ENCODE measurements at regions not wholly inside any gene's neighbourhood (a gene's known extent, or its start where the extent isn't known, plus 50 kb on each side); places are given as distances from the start of the nearest gene placed in this dataset.
A peak's percentile ranks its signal among the peaks of the same experiment; 100 is the strongest.

DNA sequence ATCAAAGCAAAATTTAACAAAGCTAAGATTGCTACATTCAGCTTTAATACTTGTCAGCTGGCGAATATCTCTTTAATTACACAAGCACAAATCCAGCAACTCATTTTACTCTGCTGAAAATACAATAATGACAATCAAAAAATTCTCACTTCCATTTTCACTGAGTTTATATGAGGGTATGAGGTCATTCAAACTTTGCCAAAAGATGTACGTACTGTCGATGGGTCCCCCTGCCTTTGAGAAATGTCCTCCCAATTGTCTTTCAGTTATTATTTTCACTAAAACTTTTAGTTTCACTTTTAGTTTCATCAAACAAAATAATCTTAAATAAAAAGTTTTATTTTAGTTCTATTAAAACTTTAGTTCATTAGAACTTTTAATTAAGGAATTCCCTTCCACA lies 159.5 kb upstream of the WDR11 start:
- DNase-seq (ENCODE audit: insufficient read length, low spot score): peak; percentile 5
- no peak for TF ChIP-seq SPI1 (IDR thresholded peaks at IDR 0.05; ENCODE audit: low read depth, low read length)
- no peak for FAIRE-seq

DNA sequence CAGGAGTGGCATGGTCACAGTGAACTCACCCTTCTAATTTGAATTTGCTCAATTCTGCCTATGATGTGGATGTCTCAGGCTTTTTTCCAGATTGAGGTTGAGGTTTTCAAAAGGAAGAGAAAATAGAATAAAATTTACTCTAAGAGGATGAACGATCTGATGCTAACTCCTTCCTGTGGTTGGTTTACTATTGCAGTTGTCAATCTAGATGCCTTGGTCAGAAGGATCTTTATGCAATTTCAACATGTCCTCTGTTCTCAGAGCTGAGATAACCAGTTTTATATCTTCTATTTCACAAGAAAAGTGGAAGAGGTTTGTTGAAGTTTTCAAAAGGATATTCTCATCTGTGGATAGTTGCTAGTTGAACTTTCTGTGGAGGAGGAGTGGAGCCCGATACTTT lies 150.7 kb upstream of the WDR11 start:
- DNase-seq (ENCODE audit: insufficient read length, low spot score): no peak
- no peak for FAIRE-seq
- TF ChIP-seq SPI1 (IDR thresholded peaks at IDR 0.05; ENCODE audit: low read depth, low read length) (no peak), POLR2A (IDR thresholded peaks at IDR 0.05; ENCODE audit: low read depth, low read length) (no peak), TAF1 (IDR thresholded peaks at IDR 0.05; ENCODE audit: low read depth, low read length) (no peak), POLR2AphosphoS5 (IDR thresholded peaks at IDR 0.05; ENCODE audit: low read depth, low read length) (no peak), PAX5 (IDR thresholded peaks at IDR 0.05; ENCODE audit: insufficient read depth, low read length, severe bottlenecking) (no peak), POU2F2 (IDR thresholded peaks at IDR 0.05; ENCODE audit: low read depth, low read length) (no peak)

DNA sequence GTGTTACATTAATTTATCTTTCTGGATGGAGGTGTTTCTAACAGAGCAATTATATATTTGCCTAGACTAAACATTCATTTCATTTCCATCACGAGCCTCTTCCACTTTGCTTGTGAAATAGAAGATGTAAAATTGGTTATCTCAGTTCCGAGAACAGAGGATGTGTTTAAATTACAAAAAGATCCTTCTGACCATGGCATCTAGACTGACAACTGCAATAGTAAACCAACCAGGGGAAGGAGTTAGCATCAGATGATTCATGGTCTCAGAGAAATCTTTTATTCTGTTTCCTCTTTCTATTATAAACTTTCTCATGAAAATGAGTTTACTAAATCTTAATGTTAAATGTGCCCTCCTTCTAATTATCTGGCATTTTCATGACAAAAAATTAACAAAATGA lies 149.8 kb upstream of the WDR11 start:
- TF ChIP-seq SPI1 (IDR thresholded peaks at IDR 0.05; ENCODE audit: low read depth, low read length) (no peak), POU2F2 (IDR thresholded peaks at IDR 0.05; ENCODE audit: low read depth, low read length) (no peak), POLR2A (IDR thresholded peaks at IDR 0.05; ENCODE audit: low read depth, low read length) (no peak), POLR2AphosphoS5 (IDR thresholded peaks at IDR 0.05; ENCODE audit: low read depth, low read length) (no peak), PAX5 (IDR thresholded peaks at IDR 0.05; ENCODE audit: insufficient read depth, low read length, severe bottlenecking) (no peak), TAF1 (IDR thresholded peaks at IDR 0.05; ENCODE audit: low read depth, low read length) (no peak)
- FAIRE-seq (no peak), DNase-seq (ENCODE audit: insufficient read length, low spot score) (no peak)

DNA sequence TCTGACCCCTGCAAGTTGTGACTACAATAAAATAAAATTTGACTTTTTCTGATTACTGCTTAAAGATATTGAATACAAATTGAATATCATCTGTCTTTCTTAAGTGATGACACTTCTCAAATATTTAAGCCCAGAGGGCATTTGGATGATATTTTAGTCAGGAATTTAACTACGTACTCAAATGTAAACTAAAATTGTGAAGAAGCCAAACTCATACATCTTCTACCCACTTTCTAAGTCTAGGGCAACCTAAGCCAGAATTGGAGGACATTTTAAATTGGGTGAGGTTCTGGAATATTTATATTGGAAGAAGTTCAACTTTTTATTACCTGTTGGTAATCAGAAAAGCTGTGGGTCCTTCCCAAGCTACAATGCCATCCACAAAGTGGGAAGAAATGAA lies 149.1 kb upstream of the WDR11 start:
- DNase-seq (ENCODE audit: insufficient read length, low spot score) (no peak), FAIRE-seq (no peak)
- TF ChIP-seq POU2F2 (IDR thresholded peaks at IDR 0.05; ENCODE audit: low read depth, low read length): no peak
- no peak for TF ChIP-seq POLR2AphosphoS5 (IDR thresholded peaks at IDR 0.05; ENCODE audit: low read depth, low read length)
- TF ChIP-seq POLR2A (IDR thresholded peaks at IDR 0.05; ENCODE audit: low read depth, low read length): no peak
- TF ChIP-seq SPI1 (IDR thresholded peaks at IDR 0.05; ENCODE audit: low read depth, low read length): no peak
- no peak for TF ChIP-seq TAF1 (IDR thresholded peaks at IDR 0.05; ENCODE audit: low read depth, low read length)

DNA sequence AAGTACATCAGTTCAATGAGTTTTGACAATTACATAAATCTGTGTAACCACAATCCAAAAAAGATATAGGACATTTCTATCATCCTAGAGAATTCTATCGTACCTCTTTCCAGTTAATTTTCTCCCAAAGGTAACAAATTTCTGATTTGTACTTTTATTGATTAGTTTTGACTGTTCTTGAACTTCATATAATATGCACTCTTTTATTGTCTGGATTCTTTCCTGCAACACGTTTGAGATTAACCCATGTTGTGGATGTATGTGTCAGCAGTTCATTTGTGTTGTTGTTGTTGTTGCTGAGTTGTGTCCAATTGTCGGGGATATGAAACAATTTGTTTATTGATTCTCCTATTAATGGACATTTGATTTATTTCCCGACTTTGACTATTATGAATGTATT lies 145.9 kb upstream of the WDR11 start:
- no peak for DNase-seq (ENCODE audit: insufficient read length, low spot score)
- no peak for FAIRE-seq
- TF ChIP-seq POLR2AphosphoS5 (IDR thresholded peaks at IDR 0.05; ENCODE audit: low read depth, low read length): no peak
- no peak for TF ChIP-seq POLR2A (IDR thresholded peaks at IDR 0.05; ENCODE audit: low read depth, low read length)
- no peak for TF ChIP-seq POU2F2 (IDR thresholded peaks at IDR 0.05; ENCODE audit: low read depth, low read length)
- TF ChIP-seq SPI1 (IDR thresholded peaks at IDR 0.05; ENCODE audit: low read depth, low read length): no peak
- no peak for TF ChIP-seq PAX5 (IDR thresholded peaks at IDR 0.05; ENCODE audit: insufficient read depth, low read length, severe bottlenecking)
- no peak for TF ChIP-seq TAF1 (IDR thresholded peaks at IDR 0.05; ENCODE audit: low read depth, low read length)

DNA sequence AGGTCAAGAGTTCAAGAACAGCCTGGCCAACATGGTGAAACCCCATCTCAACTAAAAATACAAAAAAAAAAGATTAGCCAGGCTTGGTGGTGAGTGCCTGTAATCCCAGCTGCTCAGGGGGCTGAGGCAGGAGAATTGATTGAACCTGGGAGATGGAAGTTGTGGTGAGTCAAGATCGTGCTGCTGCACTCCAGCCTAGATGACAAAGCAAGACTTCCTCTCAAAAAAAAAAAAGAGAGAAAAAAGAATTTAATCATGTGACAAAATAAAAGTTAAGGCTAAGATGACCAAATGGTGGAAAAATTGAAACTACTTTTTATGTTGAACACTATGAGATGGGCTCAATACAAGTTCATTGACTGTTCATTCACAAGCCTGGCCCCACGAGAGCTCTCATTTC lies 141.1 kb upstream of the WDR11 start:
- FAIRE-seq: no peak
- no peak for DNase-seq (ENCODE audit: insufficient read length, low spot score)
- TF ChIP-seq TAF1 (IDR thresholded peaks at IDR 0.05; ENCODE audit: low read depth, low read length) (no peak), POU2F2 (IDR thresholded peaks at IDR 0.05; ENCODE audit: low read depth, low read length) (no peak), PAX5 (IDR thresholded peaks at IDR 0.05; ENCODE audit: insufficient read depth, low read length, severe bottlenecking) (no peak), SPI1 (IDR thresholded peaks at IDR 0.05; ENCODE audit: low read depth, low read length) (no peak), POLR2A (IDR thresholded peaks at IDR 0.05; ENCODE audit: low read depth, low read length) (no peak), POLR2AphosphoS5 (IDR thresholded peaks at IDR 0.05; ENCODE audit: low read depth, low read length) (no peak)

DNA sequence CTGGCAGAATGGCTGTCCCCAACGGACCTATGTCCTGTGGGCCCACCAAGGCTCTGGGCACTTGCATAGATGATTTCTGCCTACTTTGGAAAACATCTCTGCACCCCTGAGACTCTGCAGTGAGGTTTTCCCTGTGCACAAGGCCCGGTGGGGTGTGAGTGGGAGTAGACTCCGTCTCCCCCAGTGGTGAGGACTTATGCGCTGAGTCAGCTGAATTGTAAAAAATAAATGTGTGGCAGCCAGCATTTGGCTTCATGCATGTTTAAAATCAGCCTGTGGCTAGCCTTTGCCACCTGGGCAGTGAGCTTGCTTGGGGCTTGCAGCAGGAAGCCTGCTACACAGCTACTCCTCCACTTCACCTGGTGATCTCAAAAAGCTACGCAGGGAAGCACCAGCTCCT lies 139.3 kb upstream of the WDR11 start:
- TF ChIP-seq TAF1 (IDR thresholded peaks at IDR 0.05; ENCODE audit: low read depth, low read length) (no peak), POU2F2 (IDR thresholded peaks at IDR 0.05; ENCODE audit: low read depth, low read length) (no peak), POLR2AphosphoS5 (IDR thresholded peaks at IDR 0.05; ENCODE audit: low read depth, low read length) (no peak), SPI1 (IDR thresholded peaks at IDR 0.05; ENCODE audit: low read depth, low read length) (no peak), POLR2A (IDR thresholded peaks at IDR 0.05; ENCODE audit: low read depth, low read length) (no peak)
- DNase-seq (ENCODE audit: insufficient read length, low spot score) (no peak), FAIRE-seq (no peak)

DNA sequence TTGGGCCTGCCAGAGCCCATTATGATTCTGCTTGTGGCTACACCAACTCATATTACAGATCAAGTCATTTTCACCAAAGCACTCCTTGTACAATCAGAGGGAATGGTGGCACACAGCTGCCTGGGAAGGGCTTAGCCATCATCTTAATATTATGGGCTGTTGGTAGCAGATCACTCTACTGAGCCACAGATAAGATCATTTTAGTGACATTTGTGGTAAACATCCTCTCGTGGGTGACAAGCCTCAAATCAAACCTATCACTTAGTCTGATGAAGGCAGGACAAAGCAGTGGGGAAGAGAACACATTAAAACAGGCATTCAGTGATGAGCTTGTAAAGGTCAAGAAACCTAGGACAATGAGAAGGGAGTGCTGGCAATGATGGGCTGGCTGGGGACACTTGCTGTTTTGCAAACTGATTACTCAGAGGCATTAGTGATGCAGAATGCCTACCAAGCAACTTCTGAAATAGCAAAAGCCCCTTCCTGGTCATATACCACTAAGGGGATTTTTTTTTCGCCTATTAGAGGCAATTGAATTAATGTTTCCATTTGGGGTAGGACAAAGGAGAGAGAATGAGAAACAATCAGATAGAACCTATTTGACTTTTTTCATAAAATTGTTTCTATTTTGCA lies 137.5 kb upstream of the WDR11 start:
- no peak for FAIRE-seq
- DNase-seq (ENCODE audit: insufficient read length, low spot score): no peak
- TF ChIP-seq TAF1 (IDR thresholded peaks at IDR 0.05; ENCODE audit: low read depth, low read length) (no peak), PAX5 (IDR thresholded peaks at IDR 0.05; ENCODE audit: insufficient read depth, low read length, severe bottlenecking) (no peak), POLR2AphosphoS5 (IDR thresholded peaks at IDR 0.05; ENCODE audit: low read depth, low read length) (no peak), POLR2A (IDR thresholded peaks at IDR 0.05; ENCODE audit: low read depth, low read length) (no peak), POU2F2 (IDR thresholded peaks at IDR 0.05; ENCODE audit: low read depth, low read length) (no peak), SPI1 (IDR thresholded peaks at IDR 0.05; ENCODE audit: low read depth, low read length) (no peak)

DNA sequence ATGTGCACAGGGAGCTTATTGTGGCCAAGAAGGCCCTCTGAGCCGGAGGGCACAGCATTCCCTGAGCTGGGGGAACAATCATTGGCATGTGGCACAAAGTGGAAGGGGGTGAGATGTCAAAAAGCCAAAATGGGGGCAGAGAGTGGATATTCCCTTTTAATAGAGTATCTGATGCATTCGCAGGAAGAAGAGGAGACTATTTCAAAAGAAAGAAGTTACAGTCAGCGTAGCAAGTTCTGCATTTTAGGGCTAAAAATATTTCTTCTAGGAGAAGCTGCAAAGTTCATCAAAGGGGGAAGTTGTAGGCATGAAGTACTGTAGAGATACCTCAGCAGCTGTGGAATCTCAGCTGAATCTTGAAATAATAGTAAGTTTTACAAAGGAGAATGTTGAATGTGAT lies 136.0 kb upstream of the WDR11 start:
- FAIRE-seq (no peak), DNase-seq (ENCODE audit: insufficient read length, low spot score) (no peak)
- TF ChIP-seq POLR2AphosphoS5 (IDR thresholded peaks at IDR 0.05; ENCODE audit: low read depth, low read length) (no peak), POU2F2 (IDR thresholded peaks at IDR 0.05; ENCODE audit: low read depth, low read length) (no peak), SPI1 (IDR thresholded peaks at IDR 0.05; ENCODE audit: low read depth, low read length) (no peak), POLR2A (IDR thresholded peaks at IDR 0.05; ENCODE audit: low read depth, low read length) (no peak), PAX5 (IDR thresholded peaks at IDR 0.05; ENCODE audit: insufficient read depth, low read length, severe bottlenecking) (no peak), TAF1 (IDR thresholded peaks at IDR 0.05; ENCODE audit: low read depth, low read length) (no peak)

DNA sequence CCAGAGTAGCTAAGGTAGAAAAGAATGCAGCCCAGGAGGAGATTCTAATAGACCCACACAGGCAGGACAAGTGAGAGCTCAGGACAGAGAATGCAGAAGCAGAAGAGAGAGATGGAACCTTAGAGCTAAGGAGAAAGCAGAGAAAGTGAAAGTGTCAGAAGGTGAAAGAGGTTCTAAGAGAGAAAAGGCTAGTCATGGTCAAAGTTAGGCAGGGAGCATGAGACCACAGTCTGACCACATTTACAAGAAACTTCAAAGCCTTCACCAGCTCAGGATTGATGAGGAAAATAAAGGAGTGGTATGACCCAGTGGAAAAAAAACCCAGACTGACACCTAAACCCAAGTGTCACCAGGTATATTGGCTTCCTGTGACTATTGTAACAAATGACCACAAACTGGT lies 131.8 kb upstream of the WDR11 start:
- DNase-seq (ENCODE audit: insufficient read length, low spot score) (no peak), FAIRE-seq (no peak)
- TF ChIP-seq POU2F2 (IDR thresholded peaks at IDR 0.05; ENCODE audit: low read depth, low read length) (no peak), TAF1 (IDR thresholded peaks at IDR 0.05; ENCODE audit: low read depth, low read length) (no peak), POLR2AphosphoS5 (IDR thresholded peaks at IDR 0.05; ENCODE audit: low read depth, low read length) (no peak), POLR2A (IDR thresholded peaks at IDR 0.05; ENCODE audit: low read depth, low read length) (no peak), PAX5 (IDR thresholded peaks at IDR 0.05; ENCODE audit: insufficient read depth, low read length, severe bottlenecking) (no peak)
